ENCODE measurements at regions not wholly inside any gene's neighbourhood (a gene's known extent, or its start where the extent isn't known, plus 50 kb on each side); places are given as distances from the start of the nearest gene placed in this dataset.

DNA sequence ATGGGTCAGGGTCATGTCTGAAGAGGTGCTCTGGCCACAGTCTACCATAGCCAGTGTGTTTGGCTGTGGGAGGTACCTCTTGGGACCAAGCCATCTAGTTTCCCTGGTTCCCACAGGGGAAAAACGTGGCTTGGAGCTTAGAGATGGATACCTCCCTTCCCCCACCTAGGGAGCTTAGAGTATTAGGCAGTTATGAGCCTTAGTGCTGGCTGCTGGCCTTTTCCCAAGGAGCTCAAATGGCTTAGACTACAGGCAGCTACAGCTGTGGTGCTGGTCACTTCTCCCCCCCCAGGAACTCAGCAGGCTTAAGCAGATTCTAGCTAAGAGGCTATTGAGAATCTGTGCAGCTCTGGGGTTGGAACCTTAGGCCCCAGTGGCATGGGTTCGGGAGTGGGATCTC, 591.2 kb downstream of the NSUN3 start:
- H3K9ac ChIP-seq (ENCODE audit: insufficient read length), result no peak overlapping the region
- no peaks in the 10 kb centered on the region for H3K9me3 ChIP-seq (ENCODE audit: low read depth, low read length)
- no peak overlapping the region for H3K4me3 ChIP-seq
- TF ChIP-seq POLR2AphosphoS5 (IDR thresholded peaks at IDR 0.05; ENCODE audit: borderline replicate concordance, low read depth, low read length) (no peak), FOXP2 (optimal IDR thresholded peaks at IDR 0.05; ENCODE audit: control extremely low read depth, extremely low read length, insufficient read depth) (no peak), EZH2 (IDR thresholded peaks at IDR 0.05) (no peak)
- DNase-seq (ENCODE audit: low read depth, low spot score), result no peak
- no peak overlapping the region for H3K27ac ChIP-seq
- H3K36me3 ChIP-seq (ENCODE audit: insufficient read depth, low read length), result no peaks in the 10 kb centered on the region

DNA sequence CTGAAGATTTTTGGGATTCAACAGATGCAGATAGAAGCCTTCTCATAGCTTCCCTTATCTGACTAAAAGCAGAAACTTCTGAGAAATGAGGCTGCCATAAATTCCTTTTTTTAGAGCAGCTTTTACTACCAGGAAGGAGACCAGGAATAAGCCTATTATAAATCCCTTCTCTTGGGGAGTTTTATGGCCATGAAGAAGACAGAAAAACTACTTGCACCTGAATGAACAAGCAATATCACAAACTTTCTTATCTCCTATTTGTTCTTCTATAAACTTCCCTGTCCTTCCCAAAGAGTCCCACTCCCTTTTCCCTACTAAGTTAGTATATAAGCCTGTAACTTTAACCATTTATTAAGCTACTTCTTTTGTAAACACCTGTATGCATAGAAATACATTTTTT, 603.1 kb downstream of the NSUN3 start:
- Histone ChIP-seq H3K27ac (no peak overlapping the region), H3K9me3 (ENCODE audit: low read depth, low read length) (no peaks in the 10 kb centered on the region), H3K4me3 (no peak overlapping the region), H3K36me3 (ENCODE audit: insufficient read depth, low read length) (no peaks in the 10 kb centered on the region), H3K9ac (ENCODE audit: insufficient read length) (no peak overlapping the region)
- TF ChIP-seq POLR2AphosphoS5 (IDR thresholded peaks at IDR 0.05; ENCODE audit: borderline replicate concordance, low read depth, low read length) (no peak), EZH2 (IDR thresholded peaks at IDR 0.05) (no peak), FOXP2 (optimal IDR thresholded peaks at IDR 0.05; ENCODE audit: control extremely low read depth, extremely low read length, insufficient read depth) (no peak)
- DNase-seq (ENCODE audit: low read depth, low spot score), result no peak

- H3K36me3 ChIP-seq (ENCODE audit: insufficient read depth, low read length), result no peaks in the 10 kb centered on the region
- TF ChIP-seq EZH2 (IDR thresholded peaks at IDR 0.05) (no peak), FOXP2 (optimal IDR thresholded peaks at IDR 0.05; ENCODE audit: control extremely low read depth, extremely low read length, insufficient read depth) (no peak), POLR2AphosphoS5 (IDR thresholded peaks at IDR 0.05; ENCODE audit: borderline replicate concordance, low read depth, low read length) (no peak)
- H3K9me3 ChIP-seq (ENCODE audit: low read depth, low read length), result no peaks in the 10 kb centered on the region
- H3K27ac ChIP-seq, result no peak overlapping the region
- no peak overlapping the region for H3K9ac ChIP-seq (ENCODE audit: insufficient read length)
- DNase-seq (ENCODE audit: low read depth, low spot score), result no peak
- no peak overlapping the region for H3K4me3 ChIP-seq
These were observed 608.2 kb downstream of the NSUN3 start for GRCh38 chr3:94671078-94671477.

GRCh38 chr3:94673876-94674275, 611.0 kb downstream of the NSUN3 start:
- no peaks in the 10 kb centered on the region for H3K36me3 ChIP-seq (ENCODE audit: insufficient read depth, low read length)
- TF ChIP-seq EZH2 (IDR thresholded peaks at IDR 0.05), result no peak
- TF ChIP-seq FOXP2 (optimal IDR thresholded peaks at IDR 0.05; ENCODE audit: control extremely low read depth, extremely low read length, insufficient read depth), result no peak
- TF ChIP-seq POLR2AphosphoS5 (IDR thresholded peaks at IDR 0.05; ENCODE audit: borderline replicate concordance, low read depth, low read length), result no peak
- no peak overlapping the region for H3K9ac ChIP-seq (ENCODE audit: insufficient read length)
- H3K9me3 ChIP-seq (ENCODE audit: low read depth, low read length), result no peaks in the 10 kb centered on the region
- no peak for DNase-seq (ENCODE audit: low read depth, low spot score)
- no peak overlapping the region for H3K27ac ChIP-seq
- H3K4me3 ChIP-seq, result no peak overlapping the region

DNA sequence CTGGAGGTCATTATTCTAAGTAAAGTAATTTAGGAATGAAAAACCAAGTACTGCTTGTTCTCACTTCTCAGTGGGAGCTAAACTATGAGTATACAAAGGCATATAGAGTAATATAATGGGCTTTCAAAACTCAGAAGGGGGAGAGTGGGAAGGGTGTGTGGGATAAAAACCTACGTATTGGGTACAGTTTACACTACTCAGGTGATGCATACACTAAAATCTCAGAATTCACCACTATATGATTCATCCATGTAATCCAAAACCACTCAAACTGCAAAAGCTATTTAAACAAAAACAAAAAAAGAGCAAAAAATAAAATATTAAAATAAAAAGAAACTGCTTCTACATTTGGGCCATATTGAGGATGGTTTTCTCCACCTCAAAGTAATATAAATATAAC, 623.3 kb downstream of the NSUN3 start:
- DNase-seq (ENCODE audit: low read depth, low spot score), result no peak
- H3K9ac ChIP-seq (ENCODE audit: insufficient read length), result no peak overlapping the region
- no peak overlapping the region for H3K27ac ChIP-seq
- TF ChIP-seq FOXP2 (optimal IDR thresholded peaks at IDR 0.05; ENCODE audit: control extremely low read depth, extremely low read length, insufficient read depth) (no peak), POLR2AphosphoS5 (IDR thresholded peaks at IDR 0.05; ENCODE audit: borderline replicate concordance, low read depth, low read length) (no peak), EZH2 (IDR thresholded peaks at IDR 0.05) (no peak)
- no peak overlapping the region for H3K4me3 ChIP-seq
- H3K36me3 ChIP-seq (ENCODE audit: insufficient read depth, low read length), result no peaks in the 10 kb centered on the region
- no peaks in the 10 kb centered on the region for H3K9me3 ChIP-seq (ENCODE audit: low read depth, low read length)

GRCh38 chr3:94693997-94694640, 631.3 kb downstream of the NSUN3 start:
- H3K36me3 ChIP-seq (ENCODE audit: insufficient read depth, low read length), result no peaks in the 10 kb centered on the region
- no peak for DNase-seq (ENCODE audit: low read depth, low spot score)
- H3K9ac ChIP-seq (ENCODE audit: insufficient read length), result no peak overlapping the region
- H3K27ac ChIP-seq, result no peak overlapping the region
- no peaks in the 10 kb centered on the region for H3K9me3 ChIP-seq (ENCODE audit: low read depth, low read length)
- no peak for TF ChIP-seq EZH2 (IDR thresholded peaks at IDR 0.05)
- no peak for TF ChIP-seq FOXP2 (optimal IDR thresholded peaks at IDR 0.05; ENCODE audit: control extremely low read depth, extremely low read length, insufficient read depth)
- TF ChIP-seq POLR2AphosphoS5 (IDR thresholded peaks at IDR 0.05; ENCODE audit: borderline replicate concordance, low read depth, low read length), result no peak
- H3K4me3 ChIP-seq, result no peak overlapping the region

DNA sequence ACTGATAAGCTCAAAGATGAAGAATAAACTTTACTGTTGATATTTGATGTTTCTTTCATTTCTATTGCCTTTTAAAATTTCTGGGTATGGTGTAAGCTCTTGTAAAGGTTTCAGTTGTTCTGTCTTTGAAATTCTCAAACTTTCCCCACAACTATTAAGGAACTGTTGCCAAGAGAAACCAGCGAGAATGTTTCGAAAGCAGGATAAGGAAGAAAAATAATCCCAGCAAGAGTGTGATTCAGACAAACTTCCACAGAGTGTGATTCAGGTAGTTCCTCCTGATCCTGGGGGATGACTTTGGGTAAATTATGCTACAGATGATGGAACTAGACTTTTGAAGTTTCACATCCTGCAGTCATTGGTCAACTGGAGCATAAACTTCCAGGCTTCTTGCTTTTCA, 632.0 kb downstream of the NSUN3 start:
- no peak overlapping the region for H3K9ac ChIP-seq (ENCODE audit: insufficient read length)
- TF ChIP-seq FOXP2 (optimal IDR thresholded peaks at IDR 0.05; ENCODE audit: control extremely low read depth, extremely low read length, insufficient read depth) (no peak), EZH2 (IDR thresholded peaks at IDR 0.05) (no peak), POLR2AphosphoS5 (IDR thresholded peaks at IDR 0.05; ENCODE audit: borderline replicate concordance, low read depth, low read length) (no peak)
- no peak overlapping the region for H3K4me3 ChIP-seq
- H3K36me3 ChIP-seq (ENCODE audit: insufficient read depth, low read length), result no peaks in the 10 kb centered on the region
- H3K27ac ChIP-seq, result no peak overlapping the region
- no peaks in the 10 kb centered on the region for H3K9me3 ChIP-seq (ENCODE audit: low read depth, low read length)
- no peak for DNase-seq (ENCODE audit: low read depth, low spot score)

DNA sequence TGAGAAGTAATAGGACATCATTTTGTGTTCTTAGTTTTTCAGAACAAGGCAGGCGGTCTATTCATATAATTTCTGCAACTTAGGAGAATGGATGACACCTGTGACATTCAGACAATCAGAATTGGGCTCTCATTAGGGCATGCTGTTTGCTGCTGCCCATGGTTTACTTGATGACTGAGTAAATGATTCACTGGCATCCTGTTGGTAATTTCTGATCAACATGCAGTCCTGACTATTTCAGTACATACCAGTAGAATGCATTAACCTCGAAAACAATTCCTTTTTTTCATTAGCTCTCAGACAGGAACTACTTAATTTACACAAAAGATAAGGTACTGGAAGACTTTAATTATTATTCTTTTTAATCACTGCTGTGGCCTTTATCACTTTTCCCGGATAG, 641.6 kb downstream of the NSUN3 start:
- H3K9ac ChIP-seq (ENCODE audit: insufficient read length), result no peak overlapping the region
- no peak for DNase-seq (ENCODE audit: low read depth, low spot score)
- H3K9me3 ChIP-seq (ENCODE audit: low read depth, low read length), result no peaks in the 10 kb centered on the region
- no peaks in the 10 kb centered on the region for H3K36me3 ChIP-seq (ENCODE audit: insufficient read depth, low read length)
- H3K27ac ChIP-seq, result no peak overlapping the region
- no peak overlapping the region for H3K4me3 ChIP-seq
- no peak for TF ChIP-seq FOXP2 (optimal IDR thresholded peaks at IDR 0.05; ENCODE audit: control extremely low read depth, extremely low read length, insufficient read depth)
- no peak for TF ChIP-seq EZH2 (IDR thresholded peaks at IDR 0.05)
- no peak for TF ChIP-seq POLR2AphosphoS5 (IDR thresholded peaks at IDR 0.05; ENCODE audit: borderline replicate concordance, low read depth, low read length)

All from SK-N-MC (cell line).